WTC11 (cell line): ENCODE measurements at regions not wholly inside any gene's neighbourhood (a gene's known extent, or its start where the extent isn't known, plus 50 kb on each side); places are given as distances from the start of the nearest gene placed in this dataset.

Source experiments
- ATAC-seq: fragments of 200-7000 bp; cut with Tn5 transposase; 2 replicates; pipeline ENCODE4 v1.10.0; 2021; ENCODE audit warnings: mild to moderate bottlenecking, moderate library complexity
- CTCF ChIA-PET: fragments of 300-600 bp; sonication (Branson Sonifier 250); formaldehyde crosslinking; loops from one replicate; lab custom pipeline; 2021; ENCODE audit warnings: antibody characterized with exemption; lab: Charles Lee
- POLR2A ChIA-PET: fragments of 350-600 bp; sonication (Branson Sonifier 250); formaldehyde crosslinking; loops from one replicate; lab custom pipeline; 2021; ENCODE audit warnings: antibody characterized with exemption; lab: Charles Lee
- DNase-seq: peaks from one replicate; pipeline ENCODE4 v3.0.0; 2021; ENCODE audit warnings: low spot score
- H3K27ac Mint-ChIP-seq: 2 replicates; pipeline ENCODE4 v1.8.0; 2021; ENCODE audit warnings: mixed read lengths
- H3K27me3 Mint-ChIP-seq: 2 replicates; pipeline ENCODE4 v1.8.0; 2021; ENCODE audit warnings: low read depth, mild to moderate bottlenecking, moderate library complexity, mixed read lengths
- H3K36me3 Mint-ChIP-seq: 2 replicates; pipeline ENCODE4 v1.8.0; 2021; ENCODE audit warnings: mixed read lengths
- H3K4me1 Mint-ChIP-seq: 2 replicates; pipeline ENCODE4 v1.8.0; 2022; ENCODE audit warnings: mixed read lengths
- H3K4me3 Mint-ChIP-seq: 2 replicates; pipeline ENCODE4 v1.8.0; 2021; ENCODE audit warnings: mild to moderate bottlenecking, moderate library complexity, mixed read lengths
- H3K9me3 Mint-ChIP-seq: 2 replicates; pipeline ENCODE4 v1.8.0; 2021; ENCODE audit warnings: mixed read lengths
- AFF4 ChIP-seq: sonication (generic); formaldehyde crosslinking; IDR thresholded peaks from 2 replicates; pipeline ENCODE4 v1.8.1; 2023; ENCODE audit warnings: mild to moderate bottlenecking, missing genetic modification reagents, borderline replicate concordance
- AR ChIP-seq: fragments of 250-450 bp; sonication (Bioruptor Pico); IDR thresholded peaks from 2 replicates; pipeline ENCODE4 v1.9.0; 2021; ENCODE audit warnings: mild to moderate bottlenecking
- ARID4B ChIP-seq: sonication (generic); formaldehyde crosslinking; IDR thresholded peaks from 2 replicates; pipeline ENCODE4 v1.8.0; 2023; ENCODE audit warnings: missing genetic modification reagents, mild to moderate bottlenecking, borderline replicate concordance
- CTCF ChIP-seq: fragments of 200-600 bp; IDR thresholded peaks from 2 replicates; pipeline ENCODE4 v1.8.0; 2022; ENCODE audit warnings: antibody characterized with exemption
- ELF4 ChIP-seq: sonication (generic); formaldehyde crosslinking; IDR thresholded peaks from 2 replicates; pipeline ENCODE4 v1.8.1; 2022; ENCODE audit warnings: low read depth, mild to moderate bottlenecking, moderate library complexity, missing genetic modification reagents
- IRF2 ChIP-seq: sonication (generic); formaldehyde crosslinking; IDR thresholded peaks from 2 replicates; pipeline ENCODE4 v1.8.0; 2022; ENCODE audit warnings: low read depth, missing genetic modification reagents, borderline replicate concordance
- JAZF1 ChIP-seq: fragments of 250-450 bp; sonication (Bioruptor Pico); IDR thresholded peaks from 2 replicates; pipeline ENCODE4 v1.9.0; 2021; ENCODE audit warnings: moderate library complexity, mild to moderate bottlenecking, inconsistent platforms
- NFYB ChIP-seq: sonication (generic); formaldehyde crosslinking; conservative IDR thresholded peaks from 2 replicates; pipeline ENCODE4 v1.8.0; 2022; ENCODE audit warnings: low read depth, missing genetic modification reagents
- NR2C2 ChIP-seq: sonication (generic); formaldehyde crosslinking; IDR thresholded peaks from 2 replicates; pipeline ENCODE4 v1.8.0; 2022; ENCODE audit warnings: mild to moderate bottlenecking, missing genetic modification reagents
- PREB ChIP-seq: sonication (generic); formaldehyde crosslinking; IDR thresholded peaks from 2 replicates; pipeline ENCODE4 v1.8.1; 2022; ENCODE audit warnings: mild to moderate bottlenecking, missing genetic modification reagents, moderate library complexity, borderline replicate concordance
- TEAD4 ChIP-seq: sonication (generic); formaldehyde crosslinking; IDR thresholded peaks from 2 replicates; pipeline ENCODE4 v1.8.0; 2022; ENCODE audit warnings: mild to moderate bottlenecking, missing genetic modification reagents
- ZBTB21 ChIP-seq: sonication (generic); formaldehyde crosslinking; IDR thresholded peaks from 2 replicates; pipeline ENCODE4 v1.8.1; 2023; ENCODE audit warnings: mild to moderate bottlenecking, missing genetic modification reagents, borderline replicate concordance
- ZNF281 ChIP-seq: sonication (generic); formaldehyde crosslinking; IDR thresholded peaks from 2 replicates; pipeline ENCODE4 v1.8.0; 2023; ENCODE audit warnings: mild to moderate bottlenecking, missing genetic modification reagents
- ZNF423 ChIP-seq: fragments of 250-450 bp; sonication (Bioruptor Pico); IDR thresholded peaks from 2 replicates; pipeline ENCODE4 v2.1.2; 2022; ENCODE audit warnings: mild to moderate bottlenecking, moderate library complexity
- ZNF512 ChIP-seq: sonication (generic); formaldehyde crosslinking; IDR thresholded peaks from 2 replicates; pipeline ENCODE4 v1.8.1; 2022; ENCODE audit warnings: missing genetic modification reagents, borderline replicate concordance

- DNase-seq (no peak), ATAC-seq (no peak)
- ChIA-PET CTCF (no interaction called here), POLR2A (no interaction called here)
- Mint-ChIP-seq H3K27me3 (peaks cover 22% of the 10 kb centered on the region), H3K4me3 (no peak overlapping the region), H3K27ac (no peak overlapping the region), H3K9me3 (peaks cover 31% of the 10 kb centered on the region), H3K36me3 (peaks cover 16% of the 10 kb centered on the region), H3K4me1 (no peaks in the 10 kb centered on the region)
- TF ChIP-seq ELF4 (CRISPR knock-in tag), result no peak
- no peak for TF ChIP-seq NFYB (CRISPR knock-in tag)
- TF ChIP-seq IRF2 (CRISPR knock-in tag), result no peak
Observed at GRCh38 chr20:60171313-60171712, 213.1 kb downstream of the CDH26 start.

- ChIA-PET POLR2A (no interaction called here), CTCF (no interaction called here)
- Mint-ChIP-seq H3K4me3 (no peak overlapping the region), H3K27me3 (peaks cover 24% of the 10 kb centered on the region), H3K9me3 (peaks cover 36% of the 10 kb centered on the region), H3K27ac (no peak overlapping the region), H3K36me3 (peaks cover 18% of the 10 kb centered on the region), H3K4me1 (no peaks in the 10 kb centered on the region)
- DNase-seq, result no peak
- ATAC-seq, result no peak
- TF ChIP-seq ZBTB21 (CRISPR knock-in tag) (no peak), ZNF512 (no peak), NR2C2 (no peak), ARID4B (CRISPR knock-in tag) (no peak), CTCF (no peak), TEAD4 (no peak), PREB (CRISPR knock-in tag) (no peak), AR (CRISPR knock-in tag) (no peak), AFF4 (no peak), ZNF281 (no peak), JAZF1 (CRISPR knock-in tag) (no peak), ZNF423 (CRISPR knock-in tag) (no peak)
Observed at GRCh38 chr20:60171738-60172137, 213.5 kb downstream of the CDH26 start.
